ENCODE measurements at regions not wholly inside any gene's neighbourhood (a gene's known extent, or its start where the extent isn't known, plus 50 kb on each side); places are given as distances from the start of the nearest gene placed in this dataset.

GRCh38 chr6:106804346-106805335 is 169.9 kb downstream of the CD24 start:
- Mint-ChIP-seq H3K4me1 (no peaks in the 10 kb centered on the region), H3K36me3 (ENCODE audit: low read depth) (no peaks in the 10 kb centered on the region), H3K9me3 (peaks cover 13% of the 10 kb centered on the region), H3K27me3 (peaks cover 8% of the 10 kb centered on the region), H3K27ac (no peak overlapping the region), H3K4me3 (no peak overlapping the region)
- no peak for ATAC-seq (replicated peaks)

GRCh38 chr6:106803188-106803587 is 171.3 kb downstream of the CD24 start:
- H3K4me1 Mint-ChIP-seq = no peaks in the 10 kb centered on the region
- peaks cover 6% of the 10 kb centered on the region for H3K9me3 Mint-ChIP-seq
- H3K36me3 Mint-ChIP-seq (ENCODE audit: low read depth) = no peaks in the 10 kb centered on the region
- peaks cover 9% of the 10 kb centered on the region for H3K27me3 Mint-ChIP-seq
- H3K4me3 Mint-ChIP-seq = no peak overlapping the region
- H3K27ac Mint-ChIP-seq = no peak overlapping the region
- no peak for ATAC-seq (replicated peaks)

GRCh38 chr6:106802139-106802538 is 172.4 kb downstream of the CD24 start:
- H3K27me3 Mint-ChIP-seq = peaks cover 12% of the 10 kb centered on the region
- ATAC-seq (replicated peaks) = no peak
- H3K27ac Mint-ChIP-seq = no peak overlapping the region
- no peaks in the 10 kb centered on the region for H3K36me3 Mint-ChIP-seq (ENCODE audit: low read depth)
- peaks cover 4% of the 10 kb centered on the region for H3K9me3 Mint-ChIP-seq
- H3K4me3 Mint-ChIP-seq = no peak overlapping the region
- no peaks in the 10 kb centered on the region for H3K4me1 Mint-ChIP-seq

GRCh38 chr6:106801256-106801655 is 171.9 kb downstream of the QRSL1 start:
- no peaks in the 10 kb centered on the region for H3K4me1 Mint-ChIP-seq
- peaks cover 12% of the 10 kb centered on the region for H3K27me3 Mint-ChIP-seq
- no peak for ATAC-seq (replicated peaks)

DNA sequence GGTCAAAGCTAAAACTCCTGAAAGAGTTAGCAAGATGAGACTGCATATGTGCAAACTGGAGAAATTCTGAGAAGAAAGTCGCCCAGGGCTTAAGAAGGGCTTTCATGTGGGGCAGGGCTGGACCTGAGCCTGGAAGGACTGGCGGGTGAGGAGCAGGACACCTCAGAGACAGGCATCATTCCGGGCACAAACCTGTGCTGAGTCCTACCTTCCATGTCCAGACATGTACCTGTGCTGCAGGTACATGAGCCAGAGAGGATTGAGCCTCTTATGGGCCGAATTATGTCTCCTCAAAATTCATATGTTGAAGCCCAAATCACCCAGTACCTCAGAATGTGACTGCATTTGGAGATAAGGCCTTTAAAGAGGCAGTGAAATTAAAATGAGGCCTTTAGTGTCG is 171.0 kb downstream of the QRSL1 start:
- ATAC-seq (replicated peaks) = no peak
- H3K27ac Mint-ChIP-seq = no peak overlapping the region

More at GRCh38 chr6:106801256-106801655, 171.9 kb downstream of the QRSL1 start:
- Mint-ChIP-seq H3K4me3 (no peak overlapping the region), H3K36me3 (ENCODE audit: low read depth) (no peaks in the 10 kb centered on the region), H3K27ac (no peak overlapping the region), H3K9me3 (no peaks in the 10 kb centered on the region)

DNA sequence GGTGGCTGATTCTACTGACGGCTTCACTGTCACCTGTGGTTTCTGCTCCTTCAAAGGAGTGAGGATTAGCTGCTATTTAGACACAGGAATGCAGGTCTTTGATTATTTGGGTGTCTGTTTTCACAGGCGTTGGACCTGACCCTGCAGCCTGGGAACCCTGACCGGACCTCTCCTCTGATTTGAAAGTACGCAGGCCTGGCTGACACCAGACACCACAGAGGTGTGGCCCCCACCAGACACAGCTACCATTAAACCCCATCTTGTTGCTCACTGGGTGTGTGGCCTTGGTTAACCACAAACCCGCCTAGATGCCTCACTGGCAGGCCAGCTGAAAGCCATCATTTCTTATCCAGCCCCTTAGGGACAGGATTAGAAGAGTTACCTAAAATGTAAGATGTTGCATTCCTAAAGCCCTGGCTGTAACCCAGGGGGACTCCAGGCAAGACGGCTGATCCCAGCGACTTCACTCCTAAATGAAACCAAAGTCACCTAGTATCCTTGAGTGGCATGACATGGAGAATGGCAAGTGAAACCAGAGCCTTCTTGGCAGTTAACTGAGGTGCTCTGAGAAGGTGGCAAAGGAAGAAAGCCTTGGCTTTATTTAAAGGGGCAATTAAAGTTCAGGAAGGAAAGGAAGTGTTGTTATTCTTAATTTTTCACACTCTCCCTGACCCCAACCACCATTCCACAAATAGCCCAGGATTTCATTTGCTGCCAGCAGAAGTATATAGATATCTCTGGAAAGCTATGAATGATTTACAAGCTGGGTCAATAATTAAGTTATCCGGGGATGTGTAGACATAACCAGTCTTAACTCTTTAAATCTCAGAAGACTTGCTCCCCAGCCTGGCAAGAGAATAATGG is 169.9 kb downstream of the QRSL1 start:
- peaks cover 18% of the 10 kb centered on the region for H3K27me3 Mint-ChIP-seq
- peak; percentile 21 for ATAC-seq (replicated peaks)
- H3K4me1 Mint-ChIP-seq = no peaks in the 10 kb centered on the region
- no peaks in the 10 kb centered on the region for H3K9me3 Mint-ChIP-seq
- H3K4me3 Mint-ChIP-seq = no peak overlapping the region
- no peaks in the 10 kb centered on the region for H3K36me3 Mint-ChIP-seq (ENCODE audit: low read depth)
- no peak overlapping the region for H3K27ac Mint-ChIP-seq

More for the DNA sequence above, 171.0 kb downstream of the QRSL1 start:
- H3K4me3 Mint-ChIP-seq = no peak overlapping the region
- no peaks in the 10 kb centered on the region for H3K36me3 Mint-ChIP-seq (ENCODE audit: low read depth)
- H3K27me3 Mint-ChIP-seq = peaks cover 18% of the 10 kb centered on the region
- H3K9me3 Mint-ChIP-seq = no peaks in the 10 kb centered on the region
- H3K4me1 Mint-ChIP-seq = no peaks in the 10 kb centered on the region

DNA sequence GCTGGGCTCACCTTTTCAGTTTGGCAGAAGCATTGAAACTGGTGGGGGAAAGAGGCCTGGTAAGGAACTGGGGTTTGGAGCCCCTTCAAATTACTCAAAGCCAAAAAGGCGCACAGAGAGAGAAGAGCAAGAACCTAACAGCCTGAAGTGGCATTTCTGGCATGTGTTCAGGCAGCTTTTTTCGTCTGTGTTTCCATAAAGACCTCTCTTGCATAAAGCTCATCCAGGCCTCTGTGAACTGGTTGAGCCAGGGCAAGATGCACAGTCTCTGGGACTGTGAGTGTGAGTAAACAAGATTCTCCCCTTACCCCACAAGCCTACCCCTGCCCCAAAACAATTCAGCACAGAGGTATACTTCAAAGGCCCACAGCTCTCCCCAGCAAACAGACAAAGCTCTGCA is 167.8 kb downstream of the QRSL1 start:
- Mint-ChIP-seq H3K27ac (no peak overlapping the region), H3K9me3 (no peaks in the 10 kb centered on the region), H3K4me1 (no peaks in the 10 kb centered on the region), H3K4me3 (no peak overlapping the region), H3K36me3 (ENCODE audit: low read depth) (no peaks in the 10 kb centered on the region), H3K27me3 (peaks cover 28% of the 10 kb centered on the region)
- ATAC-seq (replicated peaks) = no peak

GRCh38 chr6:106796781-106797180 is 167.4 kb downstream of the QRSL1 start:
- Mint-ChIP-seq H3K27ac (no peak overlapping the region), H3K4me1 (no peaks in the 10 kb centered on the region), H3K27me3 (peaks cover 28% of the 10 kb centered on the region), H3K9me3 (no peaks in the 10 kb centered on the region), H3K36me3 (ENCODE audit: low read depth) (no peaks in the 10 kb centered on the region), H3K4me3 (no peak overlapping the region)
- no peak for ATAC-seq (replicated peaks)

- no peak overlapping the region for H3K27ac Mint-ChIP-seq
- no peak for ATAC-seq (replicated peaks)
- H3K9me3 Mint-ChIP-seq = no peaks in the 10 kb centered on the region
- peaks cover 19% of the 10 kb centered on the region for H3K27me3 Mint-ChIP-seq
- no peaks in the 10 kb centered on the region for H3K4me1 Mint-ChIP-seq
- H3K36me3 Mint-ChIP-seq (ENCODE audit: low read depth) = no peaks in the 10 kb centered on the region
- no peak overlapping the region for H3K4me3 Mint-ChIP-seq
Measured at GRCh38 chr6:106794129-106794528, 164.8 kb downstream of the QRSL1 start.

DNA sequence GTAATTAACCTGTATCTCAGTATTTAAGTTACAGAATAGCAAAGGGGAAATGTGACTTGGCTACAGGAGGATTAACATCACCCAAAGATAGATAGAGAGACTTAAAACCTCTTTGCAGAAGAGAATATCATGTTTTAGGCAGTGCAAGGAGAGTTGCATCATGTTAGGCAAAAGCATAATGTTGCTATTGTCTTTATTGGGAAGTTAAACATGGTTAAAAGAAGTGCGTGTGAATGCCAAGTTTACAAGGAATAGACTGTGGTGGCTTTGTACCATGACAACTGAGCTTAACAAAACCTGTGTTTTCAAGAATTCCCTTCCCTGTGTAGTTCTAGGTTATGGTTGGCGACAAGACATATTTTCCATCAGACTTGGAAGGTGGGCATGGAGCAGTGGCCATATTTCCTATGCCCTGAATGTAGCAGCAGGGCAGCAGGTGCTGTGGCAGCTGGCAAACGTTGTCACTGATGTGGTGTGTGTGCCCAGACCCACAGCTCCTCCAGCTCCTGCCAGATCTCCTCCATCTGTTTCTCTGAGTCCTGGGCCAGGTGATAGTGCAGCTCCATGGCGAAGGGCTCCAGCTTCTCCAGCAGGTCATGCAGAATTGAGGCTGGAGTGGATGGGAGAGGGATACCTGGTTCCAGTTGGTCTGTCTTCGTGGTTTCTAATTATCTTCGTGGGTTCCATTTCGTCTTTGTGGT is 163.3 kb downstream of the QRSL1 start:
- no peak for ATAC-seq (replicated peaks)
- Mint-ChIP-seq H3K36me3 (ENCODE audit: low read depth) (no peaks in the 10 kb centered on the region), H3K27ac (no peak overlapping the region), H3K4me3 (no peak overlapping the region), H3K4me1 (no peaks in the 10 kb centered on the region), H3K27me3 (peaks cover 19% of the 10 kb centered on the region), H3K9me3 (no peaks in the 10 kb centered on the region)

DNA sequence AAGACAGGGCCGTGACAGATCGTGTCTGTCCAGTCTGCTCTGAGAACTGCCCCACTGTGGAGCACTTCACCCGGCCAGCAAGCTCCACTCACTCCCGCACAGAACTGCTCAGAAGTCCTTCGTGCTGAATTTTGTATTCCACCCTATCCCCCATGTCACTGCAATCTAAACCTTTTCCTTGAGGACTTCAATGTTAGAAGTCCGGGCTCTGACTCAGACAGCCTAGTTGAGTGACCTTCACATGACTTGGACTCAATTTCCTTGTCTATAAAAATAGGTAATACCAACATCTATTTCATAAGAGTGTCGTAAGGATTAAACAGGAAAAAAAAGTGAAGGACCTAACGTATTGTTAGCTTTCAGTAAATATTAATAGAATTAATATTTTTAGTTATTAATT is 161.6 kb downstream of the QRSL1 start:
- Mint-ChIP-seq H3K27ac (no peak overlapping the region), H3K27me3 (peaks cover 22% of the 10 kb centered on the region), H3K4me1 (no peaks in the 10 kb centered on the region), H3K36me3 (ENCODE audit: low read depth) (no peaks in the 10 kb centered on the region), H3K9me3 (no peaks in the 10 kb centered on the region), H3K4me3 (no peak overlapping the region)
- no peak for ATAC-seq (replicated peaks)

DNA sequence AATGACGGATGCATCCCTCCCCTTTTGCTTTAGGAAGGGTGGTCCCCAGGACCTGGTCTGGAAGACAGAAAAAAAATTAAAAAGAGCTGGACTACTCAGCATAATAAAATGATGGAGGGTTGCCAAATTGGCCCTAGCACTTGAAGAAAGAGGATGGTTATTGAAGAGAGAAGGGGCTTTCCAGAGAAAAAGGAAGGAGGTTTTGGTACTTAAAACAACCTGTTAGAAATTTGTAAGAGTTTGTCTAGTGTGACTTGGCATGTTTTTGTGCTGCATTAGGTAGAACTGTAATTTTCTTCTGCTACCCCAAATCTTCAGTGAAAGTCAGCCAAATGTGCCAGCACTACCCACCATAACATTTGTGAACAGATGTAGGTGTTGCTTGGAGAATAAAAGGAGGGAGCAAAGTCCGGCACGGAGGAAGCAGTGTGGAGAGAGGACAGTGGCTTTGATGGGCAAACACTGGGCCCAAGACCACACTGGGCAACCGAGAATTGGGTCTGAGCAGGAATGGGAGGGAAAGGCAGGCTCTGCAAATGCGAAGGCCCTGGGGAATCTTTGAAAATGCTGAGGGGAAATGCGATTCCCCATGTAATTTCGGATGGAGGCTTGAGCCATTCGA is 160.9 kb downstream of the QRSL1 start:
- ATAC-seq (replicated peaks) = no peak
- Mint-ChIP-seq H3K36me3 (ENCODE audit: low read depth) (no peaks in the 10 kb centered on the region), H3K4me1 (no peaks in the 10 kb centered on the region), H3K27ac (no peak overlapping the region), H3K9me3 (no peaks in the 10 kb centered on the region), H3K27me3 (peaks cover 21% of the 10 kb centered on the region), H3K4me3 (no peak overlapping the region)

DNA sequence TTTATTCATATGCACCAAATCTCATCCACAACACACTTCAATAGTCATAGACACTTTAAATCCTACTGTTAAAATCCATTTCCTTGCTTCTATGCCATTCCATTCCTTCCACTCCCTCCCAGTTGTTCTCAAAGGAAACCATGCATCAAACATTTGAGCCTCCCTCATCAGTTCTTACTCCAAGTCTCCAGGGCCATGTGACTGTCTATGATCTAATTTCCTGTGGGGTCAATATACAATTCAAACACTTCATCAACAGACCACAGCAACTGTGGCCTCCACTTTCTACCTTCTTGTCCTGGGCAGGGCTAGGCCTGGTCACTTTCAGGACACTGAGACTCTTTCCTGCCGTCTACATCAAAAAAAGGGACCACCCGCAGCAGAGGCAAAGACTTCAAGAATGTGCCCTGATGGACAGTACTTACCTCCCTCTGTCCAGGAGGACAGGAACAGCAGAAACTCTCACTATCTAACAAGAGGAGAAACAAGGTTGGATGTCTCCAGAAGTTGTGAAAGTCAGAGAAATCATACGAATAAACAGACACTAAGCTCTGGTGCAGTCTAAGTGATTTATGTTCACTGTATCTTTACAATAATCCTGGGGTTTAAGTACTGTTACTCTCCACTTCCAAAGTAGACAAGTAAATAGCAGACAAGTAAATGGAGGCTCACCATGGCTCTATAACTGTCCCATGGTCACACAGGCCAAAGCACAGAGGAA is 160.2 kb downstream of the QRSL1 start:
- Mint-ChIP-seq H3K36me3 (ENCODE audit: low read depth) (no peaks in the 10 kb centered on the region), H3K27me3 (peaks cover 21% of the 10 kb centered on the region), H3K4me3 (no peak overlapping the region), H3K9me3 (no peaks in the 10 kb centered on the region), H3K27ac (no peak overlapping the region), H3K4me1 (no peaks in the 10 kb centered on the region)
- ATAC-seq (replicated peaks) = no peak

Measured in activated T-helper 17 cell treated with anti-CD3 and anti-CD28 coated beads, Interleukin-2, amount 50 U/mL, for 72 hours (primary cell).